ENCODE measurements at regions not wholly inside any gene's neighbourhood (a gene's known extent, or its start where the extent isn't known, plus 50 kb on each side); places are given as distances from the start of the nearest gene placed in this dataset.
A peak's percentile ranks its signal among the peaks of the same experiment; 100 is the strongest.
"Not testable (repeated sequence)": the region's sequence is repeated elsewhere in the genome, so short reads cannot be mapped to it uniquely, and the experiment has no call there.

DNA sequence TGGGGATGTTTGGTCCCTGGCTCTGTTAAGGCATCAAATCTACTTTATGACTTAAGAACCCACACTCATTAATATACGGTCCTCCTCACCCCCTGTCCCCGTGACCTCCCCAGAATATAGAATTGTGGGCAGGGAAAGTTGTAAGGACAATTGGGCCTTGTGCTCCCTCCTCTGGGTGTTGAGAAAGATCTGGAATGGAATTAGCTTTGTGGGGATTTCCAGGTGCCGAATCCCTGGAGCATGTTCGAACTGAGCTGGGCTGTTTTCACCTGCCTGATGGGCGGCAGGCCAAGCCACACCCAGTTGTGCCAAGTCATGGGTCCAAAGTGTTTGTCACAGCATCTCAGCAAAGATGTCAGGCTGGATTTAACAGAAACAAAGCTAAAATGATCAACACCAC, 349.3 kb upstream of the KLF3 start:
- DNase-seq, result no peak

DNA sequence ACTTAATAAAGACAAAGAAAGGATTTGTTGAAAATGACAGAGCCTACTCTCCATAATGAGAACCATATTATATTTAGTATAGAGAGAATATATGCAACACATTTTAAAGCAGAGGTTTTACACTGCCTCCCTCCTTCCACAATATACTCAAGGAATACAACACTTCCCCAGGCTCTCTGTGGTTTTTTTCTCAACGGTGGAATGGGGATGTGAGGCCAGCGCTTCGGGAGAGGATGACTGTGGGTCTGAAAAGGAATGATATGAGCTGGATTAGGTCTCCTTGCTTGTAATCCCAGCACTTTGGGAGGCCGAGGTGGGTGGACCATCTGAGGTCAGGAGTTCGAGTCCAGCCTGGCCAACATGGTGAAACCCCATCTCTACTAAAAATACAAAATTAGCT, 348.7 kb upstream of the KLF3 start:
- DNase-seq, result no peak

DNA sequence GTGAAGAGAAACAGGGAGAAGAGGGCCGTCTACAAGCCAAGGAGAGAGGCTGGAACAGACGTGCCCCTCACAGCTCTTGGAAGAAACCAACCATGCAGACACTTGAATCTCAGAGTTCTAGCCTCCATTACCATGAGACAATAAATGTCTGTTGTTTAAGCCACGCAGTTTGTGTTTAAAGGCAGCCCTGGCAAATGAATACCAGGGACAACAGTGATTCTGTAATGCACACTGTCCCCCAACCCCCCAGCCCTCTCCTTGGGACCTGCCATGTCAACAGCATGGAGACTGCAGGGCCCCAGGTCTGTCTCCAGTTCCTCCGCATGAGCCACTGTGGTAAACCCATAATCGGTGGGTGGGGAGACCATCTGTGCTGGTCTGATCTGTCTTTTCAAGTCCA, 348.0 kb upstream of the KLF3 start:
- no peak for DNase-seq

DNA sequence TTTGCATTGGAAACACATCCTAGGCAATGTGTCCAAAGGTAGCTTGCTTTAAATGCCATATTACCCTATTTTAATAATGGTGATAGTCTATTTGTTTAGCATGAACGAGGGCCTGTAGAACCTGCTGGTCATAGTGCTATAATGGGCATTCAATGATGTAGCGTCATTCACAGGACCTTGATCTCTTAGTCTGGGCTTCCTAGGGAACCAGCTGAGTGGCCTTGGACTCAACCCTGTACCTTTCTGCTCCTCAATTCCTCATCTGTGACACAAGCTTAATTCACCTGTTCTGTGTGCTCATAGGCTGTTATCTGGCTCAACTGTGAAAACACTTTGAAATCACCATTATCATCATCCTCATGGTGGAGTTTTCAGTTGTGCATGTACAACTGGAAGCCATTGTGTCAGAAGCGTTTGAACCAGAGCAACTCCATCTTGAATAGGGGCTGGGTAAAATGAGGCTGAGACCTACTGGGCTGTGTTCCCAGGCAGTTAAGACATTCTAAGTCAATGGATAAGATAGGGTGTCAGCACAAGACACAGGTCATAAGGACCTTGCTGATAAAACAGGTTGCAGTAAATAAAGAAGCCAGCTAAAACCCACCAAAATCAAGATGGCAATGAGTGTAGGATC, 346.8 kb upstream of the KLF3 start:
- no peak for DNase-seq

DNA sequence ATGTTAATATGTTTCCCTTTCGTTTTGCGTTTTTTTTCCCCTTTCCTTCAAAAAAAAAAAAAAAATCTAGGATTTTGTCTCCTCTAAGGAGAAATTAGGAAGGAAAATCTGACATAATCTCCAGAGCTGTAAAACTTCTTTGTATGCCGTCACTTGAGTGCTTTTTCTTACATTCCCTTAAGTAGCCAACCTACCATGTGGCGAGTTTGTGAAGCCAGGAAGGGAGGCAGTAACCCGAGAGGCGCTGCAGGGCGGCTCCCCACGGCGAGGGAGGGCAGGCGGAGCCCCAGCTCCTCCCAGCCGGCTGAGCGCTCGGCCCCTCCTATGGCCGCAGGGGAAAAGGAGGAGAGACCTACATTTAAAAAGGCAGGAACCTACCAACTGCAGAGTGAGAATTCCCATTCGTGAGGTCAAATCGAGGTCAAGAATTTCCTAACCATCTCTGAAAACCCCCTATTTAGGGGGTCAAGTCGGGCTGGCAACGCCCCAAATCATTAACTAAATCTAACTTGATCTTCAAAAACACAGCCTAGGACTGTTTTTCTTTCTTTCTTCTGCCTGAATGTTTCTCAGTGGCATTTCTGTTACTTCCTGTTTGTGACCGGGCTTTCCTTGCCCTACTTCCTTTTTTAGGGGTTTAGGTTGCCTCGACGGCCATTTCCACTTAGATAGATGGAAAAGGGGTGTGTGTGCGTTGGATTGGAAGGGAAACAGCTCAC, 345.1 kb upstream of the KLF3 start:
- peak; percentile 70 for DNase-seq

DNA sequence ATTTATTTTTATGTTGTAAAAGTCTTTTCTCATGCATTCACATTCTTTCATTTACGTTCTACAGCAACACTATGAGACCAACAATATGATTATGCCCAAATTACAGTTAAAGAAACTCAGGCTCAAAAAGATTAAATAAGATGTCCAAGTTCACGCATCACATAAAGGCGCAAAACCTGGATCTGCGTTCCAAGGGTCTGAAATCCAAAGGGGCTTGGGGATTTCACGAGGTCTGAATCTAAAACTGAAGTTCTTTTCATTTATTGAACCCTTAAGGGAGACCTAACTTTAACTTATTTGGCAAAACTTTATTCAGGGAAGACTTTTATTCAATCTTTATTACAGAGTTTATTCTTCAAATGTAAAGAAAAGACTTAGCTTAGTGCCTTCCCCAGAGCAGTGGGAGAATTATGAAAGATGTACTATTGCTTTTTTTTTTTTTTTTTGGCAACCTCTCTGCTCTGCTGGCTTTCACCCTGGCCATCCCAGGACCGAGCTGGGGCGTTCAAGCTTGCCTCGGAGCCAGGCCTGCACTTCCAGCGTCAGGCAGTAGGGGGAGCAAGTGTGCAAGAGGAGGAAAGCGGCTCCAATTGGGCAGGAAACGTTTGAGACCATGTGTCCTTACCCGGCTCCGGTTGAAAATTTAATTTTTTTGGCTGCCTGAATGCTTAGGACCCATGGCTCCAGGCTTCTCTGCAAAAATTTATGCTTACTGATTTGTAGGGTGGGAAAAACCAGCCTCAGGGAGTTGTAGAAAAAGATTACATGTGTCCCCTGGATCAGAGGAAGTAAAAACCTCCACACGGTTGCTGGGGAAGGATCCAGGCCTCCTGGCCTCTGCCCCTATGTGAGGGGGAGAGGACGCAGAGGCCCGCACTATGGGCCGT, 344.3 kb upstream of the KLF3 start:
- peak; percentile 93 for DNase-seq

DNA sequence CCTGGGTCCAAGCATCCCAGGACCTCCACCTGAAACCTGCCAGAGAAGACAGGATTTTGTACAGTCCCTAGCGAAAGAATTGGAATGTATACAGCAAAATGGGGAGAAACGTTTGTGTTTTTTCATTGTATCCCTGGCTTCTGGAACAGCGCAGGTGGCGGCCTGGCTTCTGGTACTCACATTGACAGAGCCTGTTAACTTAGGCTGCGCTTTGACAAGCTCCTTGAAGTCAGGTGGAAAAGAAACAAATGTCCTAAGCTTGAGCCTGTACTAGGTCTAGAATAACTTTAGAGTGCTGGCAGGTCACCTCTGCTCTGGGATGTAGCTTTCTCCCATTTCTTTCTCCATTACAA, 343.7 kb upstream of the KLF3 start:
- no peak for DNase-seq

DNA sequence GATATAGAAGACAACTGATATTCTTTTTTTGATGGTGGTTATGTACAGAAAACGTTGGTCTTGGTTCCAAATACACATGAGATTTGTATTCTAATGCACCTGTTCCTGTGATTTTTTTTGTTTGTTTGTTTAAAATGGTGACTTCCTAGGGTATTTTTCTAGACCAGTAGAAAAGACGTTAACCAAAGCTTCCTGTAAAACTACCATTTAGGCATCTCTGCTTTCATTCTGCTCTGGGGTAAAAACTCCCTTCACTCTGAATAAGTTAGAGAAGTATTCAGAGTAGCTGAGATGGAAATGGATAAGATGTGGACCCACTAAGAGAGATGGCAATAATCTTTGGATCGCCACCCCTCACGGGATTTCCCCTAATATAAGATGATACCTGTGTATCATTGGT, 343.2 kb upstream of the KLF3 start:
- no peak for DNase-seq

DNA sequence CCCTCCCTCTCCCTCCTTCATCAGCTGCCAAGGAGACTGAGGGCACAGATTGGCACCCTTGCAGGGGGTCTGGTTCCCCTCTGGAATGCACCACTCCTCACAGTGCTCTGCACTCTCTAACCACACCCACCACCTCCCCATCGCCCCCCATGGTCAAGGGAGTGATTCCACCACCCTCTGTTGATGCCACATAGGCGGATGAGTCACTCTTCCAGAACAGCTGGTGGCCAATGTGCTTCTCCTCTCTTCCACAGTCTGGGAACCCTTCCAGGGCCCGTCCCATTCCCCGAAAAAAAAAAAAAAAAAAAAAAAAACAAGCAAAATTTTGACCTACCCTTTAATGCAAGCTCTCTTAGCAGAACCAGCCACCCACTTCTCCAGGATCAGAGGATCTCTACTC, 341.3 kb upstream of the KLF3 start:
- no peak for DNase-seq

DNA sequence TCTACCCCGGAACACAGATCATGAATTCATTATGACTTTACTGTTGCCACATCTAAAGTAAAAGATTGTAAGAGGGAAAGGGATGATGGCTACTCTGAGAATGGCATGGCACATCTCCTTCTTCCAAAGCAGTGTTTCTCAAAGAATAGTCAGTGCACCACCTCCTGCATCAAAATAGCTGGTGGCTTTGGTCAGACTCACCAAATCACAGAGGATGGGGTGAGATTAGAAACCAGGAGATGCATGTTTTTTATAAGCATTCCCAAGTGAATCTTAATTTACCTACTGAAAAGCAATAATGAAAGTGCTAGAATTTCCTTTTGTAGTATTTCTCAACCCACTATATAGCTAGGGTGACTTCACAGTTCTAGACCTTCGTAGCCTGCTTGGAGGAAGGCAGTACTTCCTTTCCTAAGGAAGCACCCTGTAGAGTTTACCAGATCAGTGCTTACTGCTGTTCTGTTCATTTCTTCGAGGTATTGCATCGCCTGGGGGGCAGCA, 340.8 kb upstream of the KLF3 start:
- no peak for DNase-seq

DNA sequence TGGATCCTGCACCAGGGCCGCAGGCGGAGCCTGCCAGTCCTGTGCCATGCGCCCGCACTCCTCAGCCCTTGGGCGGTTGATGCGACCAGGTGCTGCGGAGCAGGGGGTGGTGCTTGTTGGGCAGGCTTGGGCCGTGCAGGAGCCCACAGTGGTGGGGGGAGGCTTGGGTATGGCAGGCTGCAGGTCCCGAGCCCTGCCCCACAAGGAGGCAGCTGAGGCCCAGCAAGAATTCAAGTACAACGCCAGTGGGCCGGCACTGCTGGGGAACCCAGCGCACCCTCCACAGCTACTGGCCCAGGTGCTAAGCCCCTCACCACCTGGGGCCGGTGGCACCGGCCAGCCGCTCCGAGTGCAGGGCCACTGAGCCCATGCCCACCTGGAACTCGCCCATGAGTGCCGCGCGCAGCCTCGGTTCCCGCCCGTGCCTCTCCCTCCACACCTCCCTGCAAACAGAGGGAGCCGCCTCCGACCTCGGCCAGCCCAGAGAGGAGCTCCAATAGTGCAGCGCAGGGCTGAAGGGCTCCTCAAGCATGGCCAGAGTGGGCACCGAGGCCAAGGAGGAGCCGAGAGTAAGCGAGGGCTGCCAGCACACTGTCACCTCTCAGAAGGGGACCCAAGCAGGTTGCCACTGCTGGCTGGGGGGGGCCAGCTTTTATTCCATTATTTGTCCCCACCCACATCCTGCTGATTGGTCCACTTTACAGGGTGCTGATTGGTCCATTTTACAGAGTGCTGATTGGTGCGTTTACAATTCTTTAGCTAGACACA, 339.0 kb upstream of the KLF3 start:
- no peak for DNase-seq

DNA sequence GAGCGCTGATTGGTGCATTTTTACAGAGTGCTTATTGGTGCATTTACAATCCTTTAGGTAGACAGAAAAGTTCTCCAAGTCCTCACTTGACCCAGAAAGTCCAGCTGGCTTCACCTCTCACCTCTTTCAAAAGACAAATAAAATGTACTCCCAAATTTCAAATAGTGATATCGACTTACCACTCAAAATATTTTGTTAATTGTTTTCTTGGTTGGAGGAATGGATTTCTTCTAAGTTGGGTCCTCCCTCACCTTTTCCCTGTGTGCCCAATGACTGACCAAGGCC, 338.4 kb upstream of the KLF3 start:
- no peak for DNase-seq

DNA sequence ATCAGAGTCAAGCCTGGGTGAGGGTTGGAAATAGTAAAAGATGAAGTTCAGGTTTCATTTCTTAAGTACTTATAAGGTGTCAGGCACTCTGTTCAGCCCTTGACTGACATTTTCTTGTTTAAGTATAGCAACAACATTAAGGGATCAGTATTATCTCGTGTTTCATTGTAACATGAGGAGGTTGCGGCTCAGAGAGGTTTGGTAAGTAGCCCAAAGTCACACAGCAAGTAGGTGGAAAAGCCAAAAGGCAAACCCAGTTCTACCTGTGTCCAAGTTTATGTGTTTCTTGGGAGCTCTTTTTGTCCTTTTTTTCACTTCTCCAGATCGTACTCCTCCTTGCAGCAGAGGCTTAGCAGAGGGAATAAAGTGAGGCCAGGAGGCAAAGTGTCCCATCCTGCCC, 337.5 kb upstream of the KLF3 start:
- DNase-seq, result no peak

DNA sequence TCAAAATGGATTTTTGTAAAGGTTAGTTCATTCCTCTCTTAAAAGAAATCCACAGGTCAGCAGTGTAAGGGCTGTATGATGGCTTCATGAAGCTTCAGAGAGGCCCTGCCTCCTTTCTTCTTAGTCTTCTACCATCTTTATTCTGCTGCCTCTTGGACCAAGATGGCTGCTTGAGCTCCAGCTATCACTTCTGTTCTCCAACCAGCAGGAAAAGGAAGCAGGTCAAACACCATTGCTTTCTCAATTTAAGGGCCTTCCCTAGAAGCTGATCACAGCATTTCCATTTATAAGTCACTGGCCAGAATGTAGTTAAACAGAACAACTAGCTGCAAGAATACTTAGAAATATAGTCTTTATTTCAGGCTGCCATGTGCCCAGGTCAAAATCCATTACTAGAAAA, 336.8 kb upstream of the KLF3 start:
- DNase-seq, result no peak

DNA sequence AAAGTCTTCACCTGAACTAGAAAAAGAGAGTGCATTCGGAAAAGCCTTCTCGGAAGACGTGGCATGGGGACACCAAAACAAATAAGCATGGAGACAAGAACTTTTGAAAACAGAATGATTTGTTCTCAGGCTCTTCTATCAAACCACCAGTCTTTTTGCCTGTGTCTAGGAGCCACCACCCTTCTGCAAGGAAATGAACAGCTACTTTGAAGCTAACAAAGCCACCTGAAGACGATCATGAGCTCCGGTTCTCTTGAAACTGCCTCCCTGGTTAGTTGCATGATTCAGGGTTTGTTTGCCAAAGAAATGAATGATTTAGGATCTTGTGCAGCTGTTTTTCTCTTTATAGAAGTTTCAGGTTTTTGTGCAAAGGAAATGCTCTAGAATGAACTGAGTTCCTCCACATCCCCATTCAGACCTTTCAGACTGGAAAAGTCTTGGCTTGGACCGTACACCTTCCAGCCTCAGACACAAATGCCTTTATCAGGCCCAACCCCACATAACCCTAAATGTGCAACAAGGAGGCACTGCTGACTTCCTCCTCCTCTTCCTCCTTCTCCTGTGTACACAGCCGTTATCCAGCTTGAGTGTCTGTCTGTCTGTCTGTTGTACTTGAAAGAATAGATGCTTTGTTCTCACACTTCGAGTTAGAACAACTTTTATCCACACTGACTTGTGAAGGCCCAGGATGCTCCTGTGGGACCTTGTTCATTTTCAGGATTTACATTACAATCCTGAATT, 334.8 kb upstream of the KLF3 start:
- DNase-seq, result no peak

DNA sequence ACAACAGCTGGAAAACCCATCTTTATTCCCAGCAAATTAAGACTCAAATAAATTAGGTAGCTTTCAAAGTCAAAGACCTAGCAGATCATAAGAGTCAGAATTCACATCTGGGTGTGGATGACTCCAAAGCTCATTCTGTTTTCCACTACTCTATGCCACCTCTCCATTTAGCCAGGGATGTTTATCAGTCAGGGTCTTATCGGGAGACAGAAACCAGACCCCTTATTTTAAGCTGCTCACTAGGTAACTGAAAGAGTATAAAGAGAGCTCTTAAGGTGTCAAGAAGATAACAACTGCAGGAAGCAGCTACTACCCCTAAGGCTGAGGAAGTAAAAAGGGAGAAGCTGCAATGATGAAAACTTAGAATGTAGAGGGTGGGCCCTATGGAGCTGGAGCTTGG, 333.7 kb upstream of the KLF3 start:
- DNase-seq, result no peak

DNA sequence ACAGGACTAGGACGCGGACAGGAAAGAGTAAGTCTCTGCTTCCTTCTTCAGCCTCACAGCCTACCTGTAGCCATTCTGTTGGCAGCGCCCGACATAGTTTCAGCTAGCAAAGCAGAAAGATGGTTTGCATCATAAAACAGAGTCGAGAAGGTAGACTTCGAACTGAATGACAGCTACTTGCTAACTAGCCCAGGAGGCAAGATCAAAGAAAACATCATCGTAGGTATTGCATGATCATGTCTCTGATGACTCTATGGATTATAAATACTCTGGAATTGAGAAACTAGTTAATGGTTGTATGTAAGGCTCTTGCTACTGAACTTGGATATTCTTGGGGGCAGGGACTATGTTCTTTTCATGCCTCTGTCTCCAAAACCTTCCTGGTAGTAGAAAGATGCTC, 333.1 kb upstream of the KLF3 start:
- no peak for DNase-seq

DNA sequence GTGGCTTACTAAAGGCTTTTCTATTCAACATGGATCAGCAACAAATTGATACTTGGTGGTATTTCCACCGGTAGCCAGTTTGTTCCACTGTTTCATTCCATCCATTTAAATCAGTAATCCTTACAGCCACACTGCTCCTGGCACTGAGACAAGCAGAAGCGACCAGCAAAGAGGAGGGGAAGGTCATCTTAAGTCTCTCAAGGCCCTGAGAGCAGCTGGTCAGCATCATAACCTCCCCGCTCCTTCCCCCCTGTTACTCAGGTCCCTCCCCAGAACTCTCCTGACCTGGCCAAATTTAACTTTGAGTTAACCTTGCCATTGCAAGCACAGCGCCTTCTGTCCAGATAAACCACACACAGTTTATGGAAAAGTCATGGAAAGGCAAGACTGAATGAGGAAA, 331.3 kb upstream of the KLF3 start:
- no peak for DNase-seq

DNA sequence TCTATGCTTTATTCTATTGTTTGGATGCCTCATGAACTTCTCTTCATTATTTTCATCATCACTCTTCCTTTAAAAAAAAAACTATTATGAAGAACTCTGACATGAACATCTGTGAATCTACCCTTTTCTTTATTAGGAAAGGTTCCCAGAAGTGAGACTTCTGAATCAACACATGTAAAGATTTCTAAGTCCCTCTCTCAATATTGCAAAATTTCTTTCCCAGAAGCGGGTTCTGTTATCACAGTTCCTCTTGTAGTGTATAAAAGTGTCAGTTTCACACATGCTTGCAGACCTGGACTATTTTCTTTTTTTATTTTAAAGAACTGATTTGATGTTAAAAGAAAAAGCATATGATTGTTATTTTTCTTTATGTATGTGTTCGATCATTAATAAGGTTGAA, 330.8 kb upstream of the KLF3 start:
- DNase-seq, result no peak

DNA sequence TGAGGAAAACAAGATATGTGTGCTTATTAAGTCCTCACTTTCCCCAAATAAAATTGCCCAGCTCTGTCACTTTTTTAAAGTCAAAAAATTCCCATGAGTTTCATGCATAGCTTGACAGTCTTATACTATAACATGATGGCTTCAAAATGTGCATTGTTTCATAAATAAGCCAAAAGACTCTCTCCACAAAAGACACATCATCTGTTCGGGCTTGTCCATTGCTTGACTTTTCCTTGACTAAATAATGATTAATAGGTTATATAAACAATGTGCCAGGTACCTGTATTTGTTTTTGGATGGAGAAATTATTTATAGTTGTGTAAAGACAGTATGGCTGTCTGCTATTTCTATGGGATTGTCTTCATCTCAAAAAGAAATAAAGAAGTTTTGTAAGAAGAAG, 329.2 kb upstream of the KLF3 start:
- no peak for DNase-seq

DNA sequence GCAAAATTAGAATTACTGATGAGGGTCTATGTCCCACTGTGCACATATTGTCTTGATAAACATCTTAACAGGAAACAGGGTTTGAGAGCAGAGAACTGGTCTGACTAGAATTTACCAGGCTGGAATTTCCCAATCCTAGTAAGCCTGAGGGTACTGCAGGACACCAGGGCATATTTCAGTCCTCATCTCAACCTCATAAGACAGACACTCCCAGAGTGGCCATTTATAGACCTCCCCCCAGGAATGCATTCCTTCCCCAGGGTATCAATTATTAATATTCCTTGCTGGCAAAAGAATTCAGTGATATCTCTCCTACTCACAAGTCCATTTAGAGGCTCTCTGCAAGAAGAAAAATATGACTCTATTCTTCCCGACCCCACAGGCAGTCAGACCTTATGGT, 325.1 kb upstream of the KLF3 start:
- not testable (repeated sequence) for DNase-seq

DNA sequence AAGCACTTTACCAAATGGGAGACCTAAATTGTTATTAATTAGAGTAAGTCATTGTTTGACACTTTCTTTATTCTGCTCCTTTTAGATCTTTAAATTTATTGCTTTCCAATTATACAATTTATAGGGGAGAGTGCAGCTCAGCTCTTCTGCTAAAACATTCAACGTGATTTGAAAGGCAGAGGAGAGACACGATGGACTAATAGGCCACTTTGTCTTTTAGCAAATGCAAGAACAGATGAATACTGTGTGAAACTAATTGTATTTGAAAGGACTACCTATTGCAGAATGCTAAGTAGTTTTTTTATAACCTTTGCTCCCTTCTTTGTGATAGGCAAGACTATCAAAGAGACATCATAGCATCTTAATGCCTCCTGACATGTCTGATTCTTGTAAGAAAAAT, 320.4 kb upstream of the KLF3 start:
- no peak for DNase-seq

DNA sequence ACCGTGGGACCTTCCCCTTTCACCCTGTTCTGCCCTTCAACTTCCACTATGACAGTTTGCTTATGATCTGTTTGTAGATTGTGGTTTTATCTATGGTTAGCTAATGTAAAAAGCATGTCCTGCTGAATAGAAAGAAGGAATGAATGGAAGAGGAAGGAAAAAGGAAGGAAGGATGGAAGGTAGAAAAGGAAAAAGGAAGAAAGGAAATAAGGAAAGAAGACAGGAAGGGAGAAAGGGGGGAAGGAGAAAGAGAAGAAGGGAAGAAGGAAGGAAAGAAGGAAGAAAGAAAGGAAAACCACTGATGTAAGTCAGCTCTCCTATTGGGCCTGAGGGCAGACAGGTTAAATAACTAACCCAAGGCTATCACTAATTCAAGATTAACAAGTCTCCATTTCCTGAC, 319.1 kb upstream of the KLF3 start:
- no peak for DNase-seq
